Liver (tissue), 8 donors: ENCODE measurements at regions not wholly inside any gene's neighbourhood (a gene's known extent, or its start where the extent isn't known, plus 50 kb on each side); places are given as distances from the start of the nearest gene placed in this dataset.

ENCODE experiments used
- DNase-seq: peaks from one replicate; pipeline ENCODE4 v3.0.0-alpha.2; 2017; ENCODE audit warnings: low spot score
- H3K27ac ChIP-seq, 2 donors: one replicate each; pipeline ENCODE4 v1.7.0; 2013; ENCODE audit warnings: inconsistent platforms in 2 of 2, low read length in 2 of 2, control low read depth in 1 of 2, low read depth in 1 of 2, mild to moderate bottlenecking in 1 of 2
- H3K27me3 ChIP-seq, 4 donors: one replicate each; pipeline versions ENCODE4 v1.6.1 to v1.7.0; 2013; ENCODE audit warnings: low read length in 3 of 4, inconsistent platforms in 1 of 4, mild to moderate bottlenecking in 1 of 4, moderate library complexity in 1 of 4; ENCODE audit not compliant: control insufficient read depth in 4 of 4, insufficient read depth in 4 of 4
- H3K36me3 ChIP-seq, 4 donors: one replicate each; pipeline versions ENCODE4 v1.6.1 to v1.7.0; 2013; ENCODE audit warnings: low read length in 3 of 4, mild to moderate bottlenecking in 3 of 4, low read depth in 1 of 4, moderate library complexity in 1 of 4; ENCODE audit not compliant: control insufficient read depth in 4 of 4, insufficient read depth in 3 of 4
- H3K4me1 ChIP-seq, 4 donors: one replicate each; pipeline versions ENCODE4 v1.6.1 to v1.7.0; 2013; ENCODE audit warnings: low read length in 3 of 4, mild to moderate bottlenecking in 3 of 4, moderate library complexity in 1 of 4; ENCODE audit not compliant: control insufficient read depth in 4 of 4, insufficient read depth in 4 of 4
- H3K4me3 ChIP-seq, 3 donors: one replicate each; pipeline versions ENCODE4 v1.6.1 to v1.7.0; 2013; ENCODE audit warnings: low read length in 3 of 3, control low read depth in 1 of 3, low read depth in 1 of 3, mild to moderate bottlenecking in 1 of 3
- H3K9ac ChIP-seq, 2 donors: one replicate each; pipeline ENCODE4 v1.7.0; 2013; ENCODE audit warnings: low read length in 2 of 2, mild to moderate bottlenecking in 2 of 2, moderate library complexity in 2 of 2, control low read depth in 1 of 2, low read depth in 1 of 2
- H3K9me3 ChIP-seq, 4 donors: one replicate each; pipeline versions ENCODE4 v1.6.1 to v1.7.0; 2013; ENCODE audit warnings: low read length in 3 of 4; ENCODE audit not compliant: control insufficient read depth in 4 of 4
- EGR1 ChIP-seq, 2 donors: IDR thresholded peaks; 2 replicates each; pipeline ENCODE4 v1.6.1; 2016 to 2018; ENCODE audit warnings: antibody characterized with exemption in 2 of 2, low read depth in 2 of 2
- FOXA1 ChIP-seq: IDR thresholded peaks from 2 replicates; pipeline ENCODE4 v1.6.1; 2016; ENCODE audit warnings: antibody characterized with exemption
- GABPA ChIP-seq, 2 donors: IDR thresholded peaks in 1 of 2; conservative IDR thresholded peaks in 1 of 2; 2 replicates each; pipeline ENCODE4 v1.6.1; 2016; ENCODE audit warnings: antibody characterized with exemption in 2 of 2, mild to moderate bottlenecking in 1 of 2, moderate library complexity in 1 of 2
- HNF4A ChIP-seq, 2 donors: conservative IDR thresholded peaks; 2 replicates each; pipeline ENCODE4 v1.6.1; 2016; ENCODE audit warnings: antibody characterized with exemption in 2 of 2, mild to moderate bottlenecking in 2 of 2
- HNF4G ChIP-seq: IDR thresholded peaks from 2 replicates; pipeline ENCODE4 v1.6.1; 2016; ENCODE audit warnings: antibody characterized with exemption
- JUND ChIP-seq, 2 donors: IDR thresholded peaks; 2 replicates each; pipeline ENCODE4 v1.6.1; 2016; ENCODE audit warnings: antibody characterized with exemption in 2 of 2
- NR2F2 ChIP-seq: IDR thresholded peaks from 2 replicates; pipeline ENCODE4 v1.6.1; 2016; ENCODE audit warnings: antibody characterized with exemption
- RAD21 ChIP-seq, 2 donors: IDR thresholded peaks; 2 replicates each; pipeline ENCODE4 v1.6.1; 2016; ENCODE audit warnings: antibody characterized with exemption in 2 of 2, mild to moderate bottlenecking in 2 of 2
- RXRA ChIP-seq, 2 donors: IDR thresholded peaks; 2 replicates each; pipeline ENCODE4 v1.6.1; 2017 to 2018; ENCODE audit warnings: antibody characterized with exemption in 2 of 2, mild to moderate bottlenecking in 1 of 2
- SP1 ChIP-seq: IDR thresholded peaks from 2 replicates; pipeline ENCODE4 v1.6.1; 2018; ENCODE audit warnings: antibody characterized with exemption, mild to moderate bottlenecking
- TAF1 ChIP-seq: conservative IDR thresholded peaks from 2 replicates; pipeline ENCODE4 v1.6.1; 2016; ENCODE audit warnings: antibody characterized with exemption, mild to moderate bottlenecking
- YY1 ChIP-seq: IDR thresholded peaks from 2 replicates; pipeline ENCODE4 v1.6.1; 2016; ENCODE audit warnings: antibody characterized with exemption, mild to moderate bottlenecking
- WGBS: extraction: QIAGEN DNeasy Blood & Tissue Kit; methylation state at CpG from one replicate; pipeline ENCODE4 v1.1.7; 2013; 5-methylcytosine and 5-hydroxymethylcytosine counted together
- TF ChIP-seq, protein P1 (sequence below): IDR thresholded peaks from 2 replicates; pipeline ENCODE4 v1.6.1; 2016; ENCODE audit warnings: antibody characterized with exemption
- TF ChIP-seq, protein P2 (sequence below): fragments of 150-350 bp; IDR thresholded peaks from 2 replicates; pipeline ENCODE4 v1.5.1; 2017; ENCODE audit warnings: improper control_type of control experiment, low read depth, low read length; ENCODE audit not compliant: missing input control
- TF ChIP-seq, protein P3 (sequence below): IDR thresholded peaks from 2 replicates; pipeline ENCODE4 v1.6.1; 2016; ENCODE audit warnings: antibody characterized with exemption
- TF ChIP-seq, protein P4 (sequence below): IDR thresholded peaks from 2 replicates; pipeline ENCODE4 v1.6.1; 2016; ENCODE audit warnings: antibody characterized with exemption, mild to moderate bottlenecking
- donor health status: healthy.
- donor health status: healthy.
- donor health status: healthy.
- donor health status: healthy.
- donor health status: healthy.

DNA sequence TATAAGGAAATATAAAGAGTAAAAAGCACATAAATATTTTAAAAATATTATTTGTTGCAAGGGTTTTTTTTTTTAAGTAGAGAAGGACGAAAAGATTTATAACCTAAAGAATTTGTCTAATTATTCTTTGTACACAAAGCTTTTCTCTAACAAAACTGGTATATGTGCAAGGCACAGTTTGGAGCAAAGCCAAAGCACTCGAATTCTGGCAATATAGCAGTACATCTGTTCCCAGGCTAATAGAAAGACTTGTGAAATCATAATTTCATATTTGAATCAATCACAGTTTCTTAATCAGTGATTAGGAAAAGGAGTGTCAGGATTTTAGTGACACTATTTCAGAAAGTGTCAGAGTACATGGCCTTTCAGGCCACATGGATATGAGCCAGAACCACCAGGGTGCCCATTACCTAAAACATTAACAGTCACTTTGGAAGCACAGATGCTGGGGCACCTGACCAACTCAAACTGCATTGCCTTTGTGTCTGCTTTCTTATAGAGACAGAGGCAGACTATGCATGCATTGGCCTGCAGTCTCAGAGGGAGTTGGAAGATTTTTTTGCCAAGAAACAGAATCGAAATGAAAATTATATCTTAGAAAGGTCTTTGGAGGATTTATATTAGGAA is 651.8 kb upstream of the SGO1 start:
- H3K9me3 ChIP-seq, result no peaks in the 10 kb centered on the region
- no peaks in the 10 kb centered on the region for H3K36me3 ChIP-seq
- H3K9ac ChIP-seq, result no peak overlapping the region
- H3K27me3 ChIP-seq, result no peaks in the 10 kb centered on the region
- H3K4me1 ChIP-seq, result peaks cover 0 to 3% (median 2%) of the 10 kb centered on the region in 4 donors
- TF ChIP-seq YY1 (no peak), TAF1 (no peak), JUND (IDR thresholded peaks at IDR 0.05) (no peak), HNF4A (conservative IDR thresholded peaks at IDR 0.05) (no peak), RXRA (IDR thresholded peaks at IDR 0.05) (no peak), NR2F2 (no peak)
- TF ChIP-seq, protein P1, sequence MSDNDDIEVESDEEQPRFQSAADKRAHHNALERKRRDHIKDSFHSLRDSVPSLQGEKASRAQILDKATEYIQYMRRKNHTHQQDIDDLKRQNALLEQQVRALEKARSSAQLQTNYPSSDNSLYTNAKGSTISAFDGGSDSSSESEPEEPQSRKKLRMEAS, result no peak
- TF ChIP-seq, protein P2, sequence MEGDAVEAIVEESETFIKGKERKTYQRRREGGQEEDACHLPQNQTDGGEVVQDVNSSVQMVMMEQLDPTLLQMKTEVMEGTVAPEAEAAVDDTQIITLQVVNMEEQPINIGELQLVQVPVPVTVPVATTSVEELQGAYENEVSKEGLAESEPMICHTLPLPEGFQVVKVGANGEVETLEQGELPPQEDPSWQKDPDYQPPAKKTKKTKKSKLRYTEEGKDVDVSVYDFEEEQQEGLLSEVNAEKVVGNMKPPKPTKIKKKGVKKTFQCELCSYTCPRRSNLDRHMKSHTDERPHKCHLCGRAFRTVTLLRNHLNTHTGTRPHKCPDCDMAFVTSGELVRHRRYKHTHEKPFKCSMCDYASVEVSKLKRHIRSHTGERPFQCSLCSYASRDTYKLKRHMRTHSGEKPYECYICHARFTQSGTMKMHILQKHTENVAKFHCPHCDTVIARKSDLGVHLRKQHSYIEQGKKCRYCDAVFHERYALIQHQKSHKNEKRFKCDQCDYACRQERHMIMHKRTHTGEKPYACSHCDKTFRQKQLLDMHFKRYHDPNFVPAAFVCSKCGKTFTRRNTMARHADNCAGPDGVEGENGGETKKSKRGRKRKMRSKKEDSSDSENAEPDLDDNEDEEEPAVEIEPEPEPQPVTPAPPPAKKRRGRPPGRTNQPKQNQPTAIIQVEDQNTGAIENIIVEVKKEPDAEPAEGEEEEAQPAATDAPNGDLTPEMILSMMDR, result no peak
- DNase-seq, result no peak
- 58% methylated on average over 3 of the region's 3 CpGs for WGBS
- no peak overlapping the region for H3K27ac ChIP-seq
- H3K4me3 ChIP-seq, result no peak overlapping the region

DNA sequence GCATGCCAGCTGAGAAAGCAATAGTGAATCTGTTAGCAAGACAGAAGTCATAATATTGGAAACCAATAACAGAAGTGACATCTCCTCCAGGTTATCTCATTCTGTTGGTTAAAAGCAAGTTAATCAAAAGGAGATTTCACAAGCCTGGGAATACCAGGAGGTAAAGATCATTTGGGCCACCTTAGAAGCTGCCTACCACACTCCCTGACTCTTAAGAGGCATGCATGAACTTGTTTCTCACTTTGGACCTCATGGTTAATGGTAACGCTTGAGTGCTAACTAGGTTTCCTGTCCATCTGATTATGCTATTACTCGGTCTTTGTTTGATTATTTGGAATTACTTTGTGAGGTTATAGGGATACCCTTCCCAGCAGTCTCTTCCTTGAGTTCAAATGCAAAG is 650.8 kb upstream of the SGO1 start:
- Histone ChIP-seq H3K27me3 (no peaks in the 10 kb centered on the region), H3K9me3 (no peaks in the 10 kb centered on the region), H3K27ac (no peak overlapping the region), H3K4me1 (peaks cover 0 to 2% (median 0%) of the 10 kb centered on the region in 4 donors), H3K9ac (no peak overlapping the region), H3K4me3 (no peak overlapping the region), H3K36me3 (no peaks in the 10 kb centered on the region)
- 87% methylated on average over 2 of the region's 2 CpGs for WGBS
- no peak for DNase-seq
- TF ChIP-seq TAF1, result no peak
- TF ChIP-seq, protein P3, sequence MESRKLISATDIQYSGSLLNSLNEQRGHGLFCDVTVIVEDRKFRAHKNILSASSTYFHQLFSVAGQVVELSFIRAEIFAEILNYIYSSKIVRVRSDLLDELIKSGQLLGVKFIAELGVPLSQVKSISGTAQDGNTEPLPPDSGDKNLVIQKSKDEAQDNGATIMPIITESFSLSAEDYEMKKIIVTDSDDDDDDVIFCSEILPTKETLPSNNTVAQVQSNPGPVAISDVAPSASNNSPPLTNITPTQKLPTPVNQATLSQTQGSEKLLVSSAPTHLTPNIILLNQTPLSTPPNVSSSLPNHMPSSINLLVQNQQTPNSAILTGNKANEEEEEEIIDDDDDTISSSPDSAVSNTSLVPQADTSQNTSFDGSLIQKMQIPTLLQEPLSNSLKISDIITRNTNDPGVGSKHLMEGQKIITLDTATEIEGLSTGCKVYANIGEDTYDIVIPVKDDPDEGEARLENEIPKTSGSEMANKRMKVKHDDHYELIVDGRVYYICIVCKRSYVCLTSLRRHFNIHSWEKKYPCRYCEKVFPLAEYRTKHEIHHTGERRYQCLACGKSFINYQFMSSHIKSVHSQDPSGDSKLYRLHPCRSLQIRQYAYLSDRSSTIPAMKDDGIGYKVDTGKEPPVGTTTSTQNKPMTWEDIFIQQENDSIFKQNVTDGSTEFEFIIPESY, result no peak
- no peak for TF ChIP-seq RAD21 (IDR thresholded peaks at IDR 0.05)
- TF ChIP-seq YY1, result no peak
- no peak for TF ChIP-seq EGR1 (IDR thresholded peaks at IDR 0.05; ENCODE audit: low read depth in 2 of 2)
- TF ChIP-seq SP1, result no peak

DNA sequence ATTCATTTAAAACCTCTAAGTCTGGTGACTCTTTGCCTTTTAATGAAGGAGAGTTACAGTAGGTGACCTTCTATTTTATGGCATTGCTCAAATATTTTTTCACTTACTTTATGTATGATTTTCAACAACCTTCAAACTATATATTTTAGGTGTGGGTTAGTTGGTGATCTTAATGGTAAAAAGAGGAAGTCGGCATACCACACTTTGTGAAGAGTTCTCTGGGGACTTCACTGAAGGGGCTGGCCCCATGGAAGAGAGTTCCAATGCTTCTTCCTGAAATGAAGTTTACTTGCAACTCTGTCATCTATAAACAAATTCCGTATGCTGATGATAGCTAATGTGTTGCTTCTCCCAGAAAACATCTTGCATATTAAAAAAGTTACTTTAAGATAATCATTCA is 647.0 kb upstream of the SGO1 start:
- DNase-seq, result no peak
- H3K36me3 ChIP-seq, result no peaks in the 10 kb centered on the region
- no peak overlapping the region for H3K9ac ChIP-seq
- no peaks in the 10 kb centered on the region for H3K27me3 ChIP-seq
- H3K4me3 ChIP-seq, result no peak overlapping the region
- H3K27ac ChIP-seq, result no peak overlapping the region
- no peaks in the 10 kb centered on the region for H3K9me3 ChIP-seq
- peaks cover 0 to 2% (median 0%) of the 10 kb centered on the region in 4 donors for H3K4me1 ChIP-seq
- 88% methylated on average over 2 of the region's 2 CpGs for WGBS
- TF ChIP-seq, protein P2, result no peak
- TF ChIP-seq FOXA1 (no peak), HNF4G (no peak), TAF1 (no peak), RXRA (IDR thresholded peaks at IDR 0.05) (no peak), GABPA (IDR thresholded peaks at IDR 0.05 in 1 of 2, conservative IDR thresholded peaks at IDR 0.05 in 1 of 2) (no peak)
- TF ChIP-seq, protein P4, sequence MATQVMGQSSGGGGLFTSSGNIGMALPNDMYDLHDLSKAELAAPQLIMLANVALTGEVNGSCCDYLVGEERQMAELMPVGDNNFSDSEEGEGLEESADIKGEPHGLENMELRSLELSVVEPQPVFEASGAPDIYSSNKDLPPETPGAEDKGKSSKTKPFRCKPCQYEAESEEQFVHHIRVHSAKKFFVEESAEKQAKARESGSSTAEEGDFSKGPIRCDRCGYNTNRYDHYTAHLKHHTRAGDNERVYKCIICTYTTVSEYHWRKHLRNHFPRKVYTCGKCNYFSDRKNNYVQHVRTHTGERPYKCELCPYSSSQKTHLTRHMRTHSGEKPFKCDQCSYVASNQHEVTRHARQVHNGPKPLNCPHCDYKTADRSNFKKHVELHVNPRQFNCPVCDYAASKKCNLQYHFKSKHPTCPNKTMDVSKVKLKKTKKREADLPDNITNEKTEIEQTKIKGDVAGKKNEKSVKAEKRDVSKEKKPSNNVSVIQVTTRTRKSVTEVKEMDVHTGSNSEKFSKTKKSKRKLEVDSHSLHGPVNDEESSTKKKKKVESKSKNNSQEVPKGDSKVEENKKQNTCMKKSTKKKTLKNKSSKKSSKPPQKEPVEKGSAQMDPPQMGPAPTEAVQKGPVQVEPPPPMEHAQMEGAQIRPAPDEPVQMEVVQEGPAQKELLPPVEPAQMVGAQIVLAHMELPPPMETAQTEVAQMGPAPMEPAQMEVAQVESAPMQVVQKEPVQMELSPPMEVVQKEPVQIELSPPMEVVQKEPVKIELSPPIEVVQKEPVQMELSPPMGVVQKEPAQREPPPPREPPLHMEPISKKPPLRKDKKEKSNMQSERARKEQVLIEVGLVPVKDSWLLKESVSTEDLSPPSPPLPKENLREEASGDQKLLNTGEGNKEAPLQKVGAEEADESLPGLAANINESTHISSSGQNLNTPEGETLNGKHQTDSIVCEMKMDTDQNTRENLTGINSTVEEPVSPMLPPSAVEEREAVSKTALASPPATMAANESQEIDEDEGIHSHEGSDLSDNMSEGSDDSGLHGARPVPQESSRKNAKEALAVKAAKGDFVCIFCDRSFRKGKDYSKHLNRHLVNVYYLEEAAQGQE, result no peak
- TF ChIP-seq, protein P1, result no peak
